ENCODE measurements at regions not wholly inside any gene's neighbourhood (a gene's known extent, or its start where the extent isn't known, plus 50 kb on each side); places are given as distances from the start of the nearest gene placed in this dataset.

- DNase-seq (ENCODE audit: low read depth in 1 of 2, low spot score in 1 of 2), result no peak
- H3K27ac ChIP-seq (replicated peaks), result no peak overlapping the region
- TF ChIP-seq CTCF (IDR thresholded peaks at IDR 0.05; ENCODE audit: insufficient read depth, low read length) (no peak), POLR2AphosphoS5 (IDR thresholded peaks at IDR 0.05; ENCODE audit: low read depth) (no peak), REST (IDR thresholded peaks at IDR 0.05; ENCODE audit: insufficient replicate concordance, low read depth) (no peak), SPI1 (IDR thresholded peaks at IDR 0.05; ENCODE audit: borderline replicate concordance, low read depth) (no peak), GABPA (IDR thresholded peaks at IDR 0.05; ENCODE audit: low read depth) (no peak)
- H3K4me3 ChIP-seq (replicated peaks; ENCODE audit: insufficient read depth, low read length), result no peak overlapping the region
- H3K27me3 ChIP-seq (ENCODE audit: insufficient read depth, poor library complexity, severe bottlenecking), result no peaks in the 10 kb centered on the region
These were observed 621.2 kb downstream of the KCNA4 start for GRCh38 chr11:29395555-29396072.

GRCh38 chr11:29389793-29390192 is 627.0 kb downstream of the KCNA4 start:
- Histone ChIP-seq H3K4me3 (replicated peaks; ENCODE audit: insufficient read depth, low read length) (no peak overlapping the region), H3K27ac (replicated peaks) (no peak overlapping the region), H3K27me3 (ENCODE audit: insufficient read depth, poor library complexity, severe bottlenecking) (no peaks in the 10 kb centered on the region)
- TF ChIP-seq GABPA (IDR thresholded peaks at IDR 0.05; ENCODE audit: low read depth) (no peak), CTCF (IDR thresholded peaks at IDR 0.05; ENCODE audit: insufficient read depth, low read length) (no peak), POLR2AphosphoS5 (IDR thresholded peaks at IDR 0.05; ENCODE audit: low read depth) (no peak), SPI1 (IDR thresholded peaks at IDR 0.05; ENCODE audit: borderline replicate concordance, low read depth) (no peak), REST (IDR thresholded peaks at IDR 0.05; ENCODE audit: insufficient replicate concordance, low read depth) (no peak)
- DNase-seq (ENCODE audit: low read depth in 1 of 2, low spot score in 1 of 2), result no peak

- H3K27ac ChIP-seq (replicated peaks), result no peak overlapping the region
- no peak for TF ChIP-seq POLR2AphosphoS5 (IDR thresholded peaks at IDR 0.05; ENCODE audit: low read depth)
- no peak for TF ChIP-seq CTCF (IDR thresholded peaks at IDR 0.05; ENCODE audit: insufficient read depth, low read length)
- TF ChIP-seq REST (IDR thresholded peaks at IDR 0.05; ENCODE audit: insufficient replicate concordance, low read depth), result no peak
- TF ChIP-seq SPI1 (IDR thresholded peaks at IDR 0.05; ENCODE audit: borderline replicate concordance, low read depth), result no peak
- TF ChIP-seq GABPA (IDR thresholded peaks at IDR 0.05; ENCODE audit: low read depth), result no peak
- no peak overlapping the region for H3K4me3 ChIP-seq (replicated peaks; ENCODE audit: insufficient read depth, low read length)
- no peak for DNase-seq (ENCODE audit: low read depth in 1 of 2, low spot score in 1 of 2)
- no peaks in the 10 kb centered on the region for H3K27me3 ChIP-seq (ENCODE audit: insufficient read depth, poor library complexity, severe bottlenecking)
These were observed 643.1 kb downstream of the KCNA4 start for GRCh38 chr11:29373725-29374124.

Measured in HL-60 (cell line).